ENCODE measurements at regions not wholly inside any gene's neighbourhood (a gene's known extent, or its start where the extent isn't known, plus 50 kb on each side); places are given as distances from the start of the nearest gene placed in this dataset.
"Not testable (repeated sequence)": the region's sequence is repeated elsewhere in the genome, so short reads cannot be mapped to it uniquely, and the experiment has no call there.

- no peaks in the 10 kb centered on the region for H3K36me3 ChIP-seq (ENCODE audit: low read depth)
- no peak for ATAC-seq
- no peaks in the 10 kb centered on the region for H3K4me1 ChIP-seq (ENCODE audit: low read depth)
- H3K4me3 ChIP-seq = no peak overlapping the region
- intact Hi-C loops (cut with DNase I, micrococcal nuclease) = no loop called here
- H3K9me3 ChIP-seq = no peaks in the 10 kb centered on the region
- DNase-seq = no peak
- no peak for TF ChIP-seq CTCF (IDR thresholded peaks at IDR 0.05)
Measured at GRCh38 chr3:43818229-43818628, 127.5 kb downstream of the ABHD5 start.

- Histone ChIP-seq H3K9me3 (peaks cover 11% of the 10 kb centered on the region), H3K4me3 (no peak overlapping the region), H3K4me1 (ENCODE audit: low read depth) (no peaks in the 10 kb centered on the region), H3K36me3 (ENCODE audit: low read depth) (no peaks in the 10 kb centered on the region)
- no peak for TF ChIP-seq CTCF (IDR thresholded peaks at IDR 0.05)
- intact Hi-C loops (cut with DNase I, micrococcal nuclease) = no loop called here
- DNase-seq (no peak), ATAC-seq (no peak)
Measured at GRCh38 chr3:43838009-43838758, 147.4 kb downstream of the ABHD5 start.

GRCh38 chr3:43838877-43839276 is 148.1 kb downstream of the ABHD5 start:
- Histone ChIP-seq H3K4me3 (no peak overlapping the region), H3K9me3 (peaks cover 11% of the 10 kb centered on the region), H3K36me3 (ENCODE audit: low read depth) (no peaks in the 10 kb centered on the region), H3K4me1 (ENCODE audit: low read depth) (no peaks in the 10 kb centered on the region)
- TF ChIP-seq CTCF (IDR thresholded peaks at IDR 0.05) = no peak
- no peak for ATAC-seq
- intact Hi-C loops (cut with DNase I, micrococcal nuclease) = no loop called here
- DNase-seq = no peak

GRCh38 chr3:43843386-43843785 is 152.6 kb downstream of the ABHD5 start:
- H3K4me1 ChIP-seq (ENCODE audit: low read depth) = no peaks in the 10 kb centered on the region
- DNase-seq = no peak
- H3K4me3 ChIP-seq = no peak overlapping the region
- peaks cover 18% of the 10 kb centered on the region for H3K9me3 ChIP-seq
- no peak for ATAC-seq
- TF ChIP-seq CTCF (IDR thresholded peaks at IDR 0.05) = no peak
- intact Hi-C loops (cut with DNase I, micrococcal nuclease) = no loop called here
- no peaks in the 10 kb centered on the region for H3K36me3 ChIP-seq (ENCODE audit: low read depth)

- Histone ChIP-seq H3K36me3 (ENCODE audit: low read depth) (no peaks in the 10 kb centered on the region), H3K9me3 (peaks cover 20% of the 10 kb centered on the region), H3K4me1 (ENCODE audit: low read depth) (no peaks in the 10 kb centered on the region), H3K4me3 (no peak overlapping the region)
- ATAC-seq (no peak), DNase-seq (no peak)
- TF ChIP-seq CTCF (IDR thresholded peaks at IDR 0.05) = no peak
- intact Hi-C loops (cut with DNase I, micrococcal nuclease) = no loop called here
Measured at GRCh38 chr3:43844757-43845156, 154.0 kb downstream of the ABHD5 start.

GRCh38 chr3:43845553-43845952 is 154.8 kb downstream of the ABHD5 start:
- H3K36me3 ChIP-seq (ENCODE audit: low read depth); ATAC-seq; intact Hi-C loops (cut with DNase I, micrococcal nuclease); H3K4me3 ChIP-seq; DNase-seq; H3K4me1 ChIP-seq (ENCODE audit: low read depth): not testable (repeated sequence)
- peaks cover 20% of the 10 kb centered on the region for H3K9me3 ChIP-seq
